ENCODE measurements at regions not wholly inside any gene's neighbourhood (a gene's known extent, or its start where the extent isn't known, plus 50 kb on each side); places are given as distances from the start of the nearest gene placed in this dataset.

DNA sequence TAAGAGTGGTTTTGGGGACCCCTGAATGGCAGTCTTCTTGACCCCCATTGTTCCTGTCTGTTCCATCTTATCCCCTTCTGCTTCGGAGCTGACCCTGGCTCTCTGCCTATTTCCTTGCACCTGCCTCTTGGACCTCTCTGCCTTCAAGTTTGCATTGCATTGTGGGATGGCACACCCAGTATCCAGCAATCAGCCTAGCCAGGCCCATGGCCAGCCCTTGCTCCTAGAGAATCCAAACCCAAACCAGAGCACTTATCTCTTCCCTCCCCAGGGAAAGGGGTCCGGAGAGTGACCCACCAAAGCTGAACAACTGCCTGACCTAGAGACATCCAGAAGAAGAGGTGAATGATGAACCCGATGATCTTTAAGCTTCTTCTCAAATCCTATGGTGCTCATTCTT is 607.3 kb upstream of the CADM1 start:
- no peak for DNase-seq (ENCODE audit: low read depth in 3 of 3, low spot score in 2 of 3)

DNA sequence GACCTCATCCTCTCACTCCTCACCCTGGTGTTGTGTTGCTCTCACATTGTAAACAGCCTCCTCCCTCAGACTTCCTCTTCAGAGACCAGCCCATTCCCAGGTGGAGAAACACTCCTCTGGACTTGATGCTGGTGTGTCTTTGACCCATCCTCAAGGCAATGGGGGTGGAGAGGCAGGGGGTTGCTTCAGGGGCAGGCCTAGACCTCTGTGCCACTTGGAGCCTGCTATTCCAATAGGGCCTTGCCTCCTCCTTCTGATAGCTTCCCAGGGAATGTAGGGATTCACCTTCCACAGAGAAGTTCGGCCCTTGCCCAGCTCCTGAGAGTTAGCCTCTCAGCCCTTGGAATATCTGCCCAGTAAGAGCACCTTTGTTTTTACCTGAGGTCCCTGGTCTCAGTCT is 606.6 kb upstream of the CADM1 start:
- no peak for DNase-seq (ENCODE audit: low read depth in 3 of 3, low spot score in 2 of 3)

DNA sequence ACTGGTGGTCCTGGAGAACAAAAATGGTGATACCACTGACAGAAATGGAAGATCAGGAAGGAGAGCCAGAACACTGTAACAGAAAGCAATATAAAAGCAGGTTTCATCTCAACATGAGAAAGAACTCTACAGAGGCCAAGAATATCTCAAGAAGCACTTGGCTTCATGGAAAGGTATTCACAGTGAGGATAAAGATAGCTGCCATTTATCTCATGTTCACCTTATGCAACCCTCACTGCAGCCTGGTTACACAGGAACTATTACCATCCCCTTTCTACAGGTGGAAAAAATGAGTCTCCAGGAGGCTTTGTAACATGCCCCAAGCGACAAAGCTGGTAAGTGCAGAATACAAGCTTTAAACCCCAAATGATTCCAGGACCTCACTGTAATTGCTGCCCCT is 606.1 kb upstream of the CADM1 start:
- no peak for DNase-seq (ENCODE audit: low read depth in 3 of 3, low spot score in 2 of 3)

DNA sequence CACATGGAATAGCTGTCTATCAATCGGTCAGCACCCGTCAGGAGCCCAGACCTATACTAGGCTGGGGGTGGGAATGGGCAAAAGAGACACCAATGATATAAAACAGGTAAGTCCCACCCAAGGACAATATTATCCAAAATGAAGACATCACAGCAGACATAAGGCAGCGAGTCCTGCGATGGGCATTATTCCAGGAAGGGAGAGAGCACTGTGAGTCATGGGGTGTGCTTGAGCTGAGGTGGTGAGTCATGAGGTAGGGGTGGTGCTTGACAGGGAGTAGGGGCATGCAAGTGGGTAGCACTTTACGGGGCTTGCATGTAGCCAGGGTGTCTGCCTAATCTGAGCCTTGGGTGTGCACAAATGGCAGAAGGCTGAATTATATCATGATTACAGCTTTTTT is 605.0 kb upstream of the CADM1 start:
- DNase-seq (ENCODE audit: low read depth in 3 of 3, low spot score in 2 of 3): no peak

DNA sequence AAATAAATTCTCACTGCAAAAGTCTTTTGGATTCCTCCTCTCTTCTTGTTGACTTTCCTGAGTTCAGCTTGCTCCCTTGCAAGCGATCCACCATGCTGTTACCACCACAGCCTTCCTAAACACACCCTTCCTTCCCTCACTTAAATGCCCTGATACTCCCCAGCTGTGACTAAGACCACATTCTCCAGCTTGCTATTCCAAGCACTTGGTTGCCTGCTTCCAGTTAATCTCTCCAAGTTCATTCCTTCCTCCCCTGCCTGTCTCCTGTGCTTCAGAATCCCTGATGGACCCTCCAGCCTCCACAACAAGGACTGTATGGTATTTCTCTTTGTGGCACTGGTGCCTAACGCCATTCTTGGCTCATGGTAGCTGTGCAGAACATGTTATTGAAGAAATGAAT is 603.9 kb upstream of the CADM1 start:
- no peak for DNase-seq (ENCODE audit: low read depth in 3 of 3, low spot score in 2 of 3)

DNA sequence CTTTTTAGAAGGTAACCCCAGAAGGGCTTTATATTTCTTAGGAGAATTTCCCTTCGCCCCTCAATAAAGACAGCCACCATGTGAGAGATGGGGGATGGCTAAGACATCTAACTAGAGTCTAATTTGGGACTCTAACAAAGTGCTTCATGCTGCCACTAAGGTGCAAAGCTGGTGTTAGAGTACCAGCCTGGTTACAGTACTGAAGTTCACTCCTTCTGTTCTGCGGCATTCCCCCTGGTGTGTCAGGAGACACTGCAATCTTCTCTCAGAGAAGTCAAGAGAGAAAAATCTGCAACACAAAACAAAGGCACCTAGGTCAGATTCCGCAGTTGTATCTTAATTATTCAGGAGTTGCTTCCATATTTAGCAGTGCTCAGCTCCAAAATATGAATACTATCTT is 603.0 kb upstream of the CADM1 start:
- DNase-seq (ENCODE audit: low read depth in 3 of 3, low spot score in 2 of 3): no peak

DNA sequence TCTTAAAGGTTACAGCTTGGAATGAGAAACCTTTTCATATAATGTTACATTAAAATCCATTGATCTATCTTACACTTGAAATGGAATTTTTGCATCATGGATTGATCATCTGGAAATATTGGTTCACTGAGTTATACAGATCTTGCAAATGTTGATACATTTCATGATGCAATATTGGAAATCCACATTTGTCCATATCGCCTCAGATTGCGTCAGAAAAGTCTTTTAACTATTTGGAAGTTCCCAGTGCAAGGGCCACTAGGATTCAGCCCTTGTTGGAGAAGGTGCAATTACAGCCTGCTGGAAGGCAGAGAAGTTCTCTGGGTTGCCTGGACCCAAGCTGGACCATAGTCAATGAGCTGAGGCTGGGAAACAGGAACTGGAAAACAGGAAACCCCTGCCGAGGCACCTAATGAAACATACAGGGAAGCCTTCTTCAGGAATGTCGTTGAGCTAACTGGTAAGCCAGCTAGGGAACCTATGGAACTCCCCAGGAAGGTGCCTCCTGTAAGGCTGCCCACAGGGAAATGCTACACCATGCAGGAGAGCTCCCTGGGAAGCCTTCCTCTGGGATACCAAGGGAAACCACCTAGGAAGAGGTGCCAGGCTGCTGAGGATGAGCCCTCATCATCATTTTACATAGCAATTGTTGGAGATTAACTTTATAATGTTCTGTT is 600.4 kb upstream of the CADM1 start:
- DNase-seq (ENCODE audit: low read depth in 3 of 3, low spot score in 2 of 3): no peak

DNA sequence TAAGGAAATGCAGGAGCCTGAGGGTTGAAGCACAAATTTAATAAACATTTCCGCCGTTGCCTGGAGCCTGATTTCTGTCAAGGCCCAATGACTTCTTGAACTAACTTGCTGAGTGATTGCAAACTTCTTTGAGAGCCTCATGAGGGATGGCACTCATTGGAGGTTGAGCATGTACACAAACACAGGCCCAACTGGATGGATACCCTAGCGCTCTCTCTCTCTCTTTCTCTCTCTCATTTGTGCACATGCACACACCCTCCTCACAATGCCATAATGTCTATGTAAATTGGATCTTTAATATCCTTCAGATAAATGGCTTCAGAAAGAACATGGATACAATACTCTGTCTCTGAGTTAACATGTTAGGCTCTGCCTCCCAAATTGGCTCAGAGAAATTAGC is 597.7 kb upstream of the CADM1 start:
- DNase-seq (ENCODE audit: low read depth in 3 of 3, low spot score in 2 of 3): no peak

DNA sequence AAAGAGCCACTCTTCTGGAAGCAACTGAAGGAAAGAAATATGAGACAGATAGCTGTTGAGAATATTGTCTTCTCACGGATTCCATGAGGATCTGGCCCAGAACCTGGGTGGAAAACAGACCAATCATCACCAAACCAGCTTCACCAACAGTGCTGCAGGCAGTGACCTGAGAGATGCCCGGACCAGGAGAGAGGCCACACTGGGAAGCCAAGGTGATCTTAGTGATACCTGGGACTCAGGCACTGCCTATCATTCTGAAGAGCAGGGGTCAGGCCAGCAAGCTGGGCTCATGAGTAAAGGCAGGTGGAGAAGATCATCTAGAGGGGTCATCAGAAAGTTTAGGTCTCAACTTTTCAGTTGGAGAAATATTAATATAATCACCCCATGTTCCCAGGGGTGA is 595.8 kb upstream of the CADM1 start:
- no peak for DNase-seq (ENCODE audit: low read depth in 3 of 3, low spot score in 2 of 3)

DNA sequence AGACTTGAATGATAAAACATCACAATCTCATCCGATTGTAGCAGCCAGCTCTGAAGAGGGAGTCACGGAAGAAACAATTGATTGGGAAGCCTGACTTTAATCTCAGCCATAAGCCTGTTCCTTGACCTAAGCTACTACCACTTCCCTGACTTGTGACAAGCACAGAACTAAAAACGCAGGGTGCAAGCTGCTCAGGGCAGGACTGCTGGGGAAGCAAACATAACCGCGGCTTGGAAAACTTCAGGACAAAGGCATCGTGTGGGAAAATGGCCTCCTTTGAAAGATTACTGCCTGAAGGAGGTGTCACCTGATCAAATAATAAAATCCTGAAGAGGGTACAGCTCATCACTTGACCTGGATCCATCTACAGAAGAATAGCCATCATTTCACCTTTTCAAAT is 595.3 kb upstream of the CADM1 start:
- DNase-seq (ENCODE audit: low read depth in 3 of 3, low spot score in 2 of 3): no peak

DNA sequence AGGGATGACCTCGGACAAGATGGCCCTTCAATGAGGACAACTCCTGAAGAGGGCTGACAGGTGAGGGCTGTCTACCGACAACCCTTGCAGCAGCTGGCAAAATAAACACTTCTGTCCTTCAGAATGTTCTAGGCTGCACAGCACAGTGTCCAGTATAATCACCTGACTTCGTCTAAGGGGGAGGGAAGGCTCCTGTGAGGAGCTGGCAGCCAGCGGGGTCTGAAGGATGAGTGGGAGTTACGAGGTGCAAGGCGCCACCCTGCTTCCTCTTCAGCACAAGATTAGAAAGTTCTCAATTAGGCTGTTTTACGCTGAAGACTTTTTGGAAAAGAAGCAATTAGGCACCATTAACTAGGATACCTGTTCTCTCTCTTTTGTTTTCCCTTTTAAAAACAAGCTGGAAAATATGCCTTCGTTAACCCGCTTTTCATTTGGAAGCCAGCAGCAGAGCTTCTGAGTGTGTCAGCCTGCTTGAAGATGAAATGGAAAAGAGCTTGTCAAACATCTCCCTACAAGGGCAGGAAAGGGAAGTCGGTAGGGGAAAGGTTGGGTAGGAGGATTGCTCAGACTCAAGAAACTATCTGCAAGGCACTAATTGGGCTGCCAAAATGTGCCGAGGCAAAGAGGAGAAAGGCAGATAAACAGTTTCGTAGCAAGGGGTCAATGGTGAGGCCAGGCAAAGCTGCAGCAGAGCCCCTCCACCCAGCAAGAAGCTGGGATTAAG is 592.2 kb upstream of the CADM1 start:
- no peak for DNase-seq (ENCODE audit: low read depth in 3 of 3, low spot score in 2 of 3)

DNA sequence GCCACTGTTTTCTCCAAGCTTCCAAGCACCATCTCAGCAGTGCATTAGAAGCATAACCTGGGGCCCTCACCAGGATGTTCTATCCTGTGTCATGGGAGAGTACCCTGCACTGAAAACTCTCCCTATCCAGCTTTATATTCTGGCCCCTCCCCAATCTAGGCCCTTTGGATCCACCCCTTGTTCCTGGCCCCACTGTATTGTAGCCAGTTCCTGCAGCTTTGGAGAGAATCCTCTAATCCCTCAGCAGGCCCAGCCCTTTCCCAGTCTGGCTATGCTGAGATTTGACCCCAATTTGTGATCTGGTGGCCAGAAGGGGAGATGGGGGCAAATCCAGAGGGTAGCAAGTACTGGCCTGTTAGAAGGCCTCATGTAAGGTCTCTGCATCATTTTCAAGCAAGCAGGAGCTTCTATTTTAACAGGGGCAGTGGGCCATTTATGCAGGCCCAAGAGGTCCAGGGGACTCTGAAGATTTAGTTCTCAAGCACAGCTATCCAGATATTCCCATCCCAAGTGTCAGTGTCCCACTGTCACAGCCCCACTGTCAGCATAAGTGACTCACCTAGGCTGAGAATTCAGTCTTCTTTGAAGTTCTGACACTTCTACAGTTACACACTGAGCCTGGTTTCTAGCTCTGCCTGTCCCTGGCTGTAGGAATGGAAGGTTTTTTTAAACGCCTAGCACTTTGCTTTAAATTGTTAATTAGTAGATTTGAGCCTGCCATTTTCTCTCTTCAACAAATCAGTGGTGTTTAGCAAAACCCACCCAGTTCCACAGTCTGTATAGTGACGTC is 589.5 kb upstream of the CADM1 start:
- no peak for DNase-seq (ENCODE audit: low read depth in 3 of 3, low spot score in 2 of 3)

DNA sequence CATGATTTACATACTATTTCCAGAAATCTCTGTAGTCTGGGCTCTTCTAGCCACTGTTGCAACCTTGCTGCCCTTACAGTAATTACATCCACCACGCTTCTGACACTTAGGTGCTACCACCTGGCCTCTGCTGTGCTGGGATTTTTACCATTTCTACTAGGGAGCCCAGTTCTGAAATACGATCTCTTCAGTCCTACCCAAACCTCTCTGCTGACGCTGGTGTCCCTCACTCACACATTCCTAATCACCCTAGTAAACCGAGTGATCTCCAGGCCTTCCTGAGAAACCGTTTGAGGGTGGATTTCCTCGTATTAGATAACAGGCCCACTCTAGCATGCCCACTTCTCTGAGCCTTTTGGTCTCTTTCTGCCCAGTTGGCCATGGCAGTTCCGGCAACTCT is 588.9 kb upstream of the CADM1 start:
- no peak for DNase-seq (ENCODE audit: low read depth in 3 of 3, low spot score in 2 of 3)

DNA sequence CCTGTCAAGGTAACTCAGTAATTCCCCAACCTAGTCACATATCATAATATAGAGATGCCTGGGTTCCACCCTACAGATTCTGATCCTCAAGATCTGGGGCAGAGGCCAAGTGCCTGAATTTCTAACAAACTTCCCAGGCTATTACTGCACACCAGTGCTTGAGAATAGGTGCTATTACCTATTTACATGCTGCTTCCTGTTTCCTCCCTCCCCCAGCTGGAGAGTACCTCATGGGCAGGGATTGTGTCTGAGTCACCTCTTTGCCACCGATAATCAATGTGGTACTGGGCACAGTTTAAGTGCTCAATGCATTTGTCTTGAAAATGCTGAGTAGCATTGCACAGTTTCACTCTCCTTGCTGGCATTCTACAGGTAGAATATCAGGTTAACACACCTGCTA is 582.2 kb upstream of the CADM1 start:
- DNase-seq (ENCODE audit: low read depth in 3 of 3, low spot score in 2 of 3): no peak

DNA sequence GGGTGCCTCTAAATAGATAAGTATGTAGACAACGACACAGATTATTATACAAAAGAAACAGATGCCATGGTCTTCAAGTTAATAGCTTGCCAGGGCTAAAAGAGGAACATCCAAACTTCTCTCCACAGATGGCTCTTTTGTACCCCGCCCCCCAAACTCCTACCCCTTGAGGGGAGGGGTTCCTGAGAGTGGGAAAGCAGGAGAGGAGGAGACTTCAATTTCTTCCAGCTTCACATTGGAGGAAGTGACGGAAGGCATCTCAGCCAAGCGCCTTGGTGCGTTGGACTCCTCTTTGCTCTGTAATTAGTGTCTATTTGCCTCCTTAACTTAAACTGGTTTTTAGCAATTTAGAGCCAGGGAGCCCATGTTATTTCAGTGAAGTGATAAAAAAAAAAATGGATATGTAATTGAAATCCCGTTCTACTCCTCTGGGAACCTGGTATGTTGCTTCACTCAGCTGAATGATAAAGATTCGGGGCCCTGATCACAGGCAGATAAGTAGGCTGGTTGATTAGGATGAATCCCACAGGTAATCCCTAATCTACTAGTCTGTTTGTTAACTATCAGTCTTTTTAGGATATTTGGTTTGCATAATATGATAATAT is 580.9 kb upstream of the CADM1 start:
- no peak for DNase-seq (ENCODE audit: low read depth in 3 of 3, low spot score in 2 of 3)

DNA sequence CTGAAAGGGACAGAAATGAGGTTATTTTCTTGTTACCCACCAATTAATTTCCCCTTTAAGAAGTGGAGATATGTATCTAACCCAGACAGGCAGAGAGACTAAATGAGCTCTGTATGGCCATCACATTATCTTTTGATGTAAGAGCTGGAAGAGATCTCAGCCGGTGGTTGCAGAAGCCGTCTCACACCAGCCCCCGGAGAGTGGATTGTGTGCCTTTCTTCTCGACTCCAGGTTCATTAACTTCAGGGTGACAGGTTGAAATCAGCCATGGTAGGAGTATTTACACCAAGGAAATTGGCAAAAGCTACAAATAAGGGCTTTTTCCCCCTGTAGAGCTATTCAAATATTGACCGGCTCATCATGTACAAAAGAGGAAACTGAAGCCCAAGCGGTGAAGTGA is 580.3 kb upstream of the CADM1 start:
- DNase-seq (ENCODE audit: low read depth in 3 of 3, low spot score in 2 of 3): no peak

DNA sequence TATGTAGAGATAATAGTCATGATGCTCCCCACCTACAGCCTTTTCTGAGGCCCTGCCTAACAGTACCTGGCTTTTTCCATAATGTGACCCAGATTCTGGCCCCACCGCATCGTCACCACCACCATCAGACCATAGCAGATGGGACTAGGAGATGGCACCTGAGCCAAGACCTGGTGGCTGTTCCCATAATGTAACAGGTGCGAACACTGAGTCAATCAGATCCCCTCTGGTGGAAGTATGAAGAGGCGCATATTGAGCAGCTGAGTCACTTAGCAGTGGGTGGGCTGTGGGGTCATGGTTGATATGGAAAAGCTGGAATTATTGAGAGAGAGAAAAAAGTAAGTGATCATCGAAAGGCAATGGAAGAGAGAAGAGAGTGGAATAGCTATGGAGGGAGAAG is 578.0 kb upstream of the CADM1 start:
- no peak for DNase-seq (ENCODE audit: low read depth in 3 of 3, low spot score in 2 of 3)

DNA sequence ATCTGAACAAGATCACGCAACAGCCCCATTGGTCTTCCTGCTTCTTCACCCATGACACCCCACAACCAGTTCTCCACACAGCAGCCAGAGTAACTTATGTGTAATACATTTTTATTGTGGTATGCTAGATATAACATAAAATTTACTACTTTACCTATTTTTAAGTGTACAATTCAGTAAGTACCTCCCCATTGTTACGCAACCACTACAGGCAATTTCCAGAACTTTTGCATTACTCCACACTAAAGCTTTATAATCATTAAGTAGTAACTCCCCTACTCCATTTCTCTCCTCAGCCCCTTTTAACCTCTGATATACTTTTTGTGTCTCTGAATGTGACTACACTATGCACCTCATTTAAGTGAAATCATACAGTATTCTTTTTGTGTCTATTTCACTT is 575.4 kb upstream of the CADM1 start:
- DNase-seq (ENCODE audit: low read depth in 3 of 3, low spot score in 2 of 3): no peak

DNA sequence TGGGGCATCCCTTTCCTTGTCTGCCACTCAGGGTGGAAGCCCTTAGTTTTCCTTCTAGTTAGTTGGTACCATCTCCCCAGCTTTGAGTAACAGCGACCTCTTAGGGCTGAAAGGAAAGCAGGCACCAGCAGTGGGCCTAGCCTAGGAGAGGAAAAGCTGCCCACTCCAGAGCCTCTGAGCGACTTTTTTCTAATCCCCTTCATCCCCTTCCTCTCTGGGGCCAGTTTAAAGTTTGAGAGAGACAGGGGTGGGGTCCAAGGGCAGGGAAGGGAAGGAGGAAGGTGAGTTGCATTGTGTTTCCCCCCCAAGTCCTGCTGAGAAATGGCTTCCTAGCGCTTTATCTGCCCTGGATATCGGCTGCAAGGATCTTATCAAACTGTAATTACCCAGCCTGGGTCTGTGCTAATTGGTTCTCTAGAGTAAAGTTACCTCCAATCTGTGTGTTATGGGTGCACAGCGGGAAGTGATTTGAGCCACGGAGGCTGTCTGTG is 573.9 kb upstream of the CADM1 start:
- peak in 1 of 3 donors; percentile 32 for DNase-seq (ENCODE audit: low read depth in 3 of 3, low spot score in 2 of 3)

DNA sequence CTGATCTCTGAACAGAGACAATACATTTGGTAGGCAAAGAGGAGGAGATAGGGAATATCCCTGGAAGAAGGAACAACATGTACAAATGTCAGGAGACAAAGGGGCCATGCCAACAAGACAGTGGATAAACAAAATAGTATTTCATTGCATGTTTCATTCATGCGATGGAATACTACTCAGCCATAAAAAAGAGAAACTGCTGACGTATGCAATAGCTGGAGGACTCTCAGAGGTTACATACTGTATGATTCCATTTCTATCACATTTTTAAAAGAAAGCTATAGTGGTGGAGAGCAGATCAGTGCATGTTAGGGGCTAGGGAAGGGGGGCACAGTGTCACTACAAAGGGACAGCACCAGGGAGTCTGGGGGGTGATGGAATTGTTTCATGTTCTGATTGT is 572.9 kb upstream of the CADM1 start:
- DNase-seq (ENCODE audit: low read depth in 3 of 3, low spot score in 2 of 3): no peak
